ENCODE measurements at regions not wholly inside any gene's neighbourhood (a gene's known extent, or its start where the extent isn't known, plus 50 kb on each side); places are given as distances from the start of the nearest gene placed in this dataset.

DNA sequence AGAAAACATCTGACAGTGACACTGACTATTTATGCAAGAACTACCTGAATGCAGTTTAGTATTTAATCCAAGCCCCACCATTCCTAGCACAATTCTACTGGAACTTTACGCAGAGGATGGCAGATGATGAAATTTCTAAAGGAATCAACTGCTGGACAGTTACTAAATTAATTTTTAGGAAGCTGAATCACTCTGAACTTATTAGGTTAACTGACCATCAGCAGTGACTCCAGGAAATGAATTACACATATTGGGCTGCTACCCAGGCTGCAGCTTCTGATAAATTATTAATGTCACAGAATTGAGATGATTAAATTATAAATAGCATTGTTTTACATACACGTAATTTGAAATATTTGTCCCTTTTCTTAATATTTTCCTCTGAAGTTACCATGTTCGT lies 250.8 kb downstream of the TMEM182 start (continued):
- TF ChIP-seq, protein P1, sequence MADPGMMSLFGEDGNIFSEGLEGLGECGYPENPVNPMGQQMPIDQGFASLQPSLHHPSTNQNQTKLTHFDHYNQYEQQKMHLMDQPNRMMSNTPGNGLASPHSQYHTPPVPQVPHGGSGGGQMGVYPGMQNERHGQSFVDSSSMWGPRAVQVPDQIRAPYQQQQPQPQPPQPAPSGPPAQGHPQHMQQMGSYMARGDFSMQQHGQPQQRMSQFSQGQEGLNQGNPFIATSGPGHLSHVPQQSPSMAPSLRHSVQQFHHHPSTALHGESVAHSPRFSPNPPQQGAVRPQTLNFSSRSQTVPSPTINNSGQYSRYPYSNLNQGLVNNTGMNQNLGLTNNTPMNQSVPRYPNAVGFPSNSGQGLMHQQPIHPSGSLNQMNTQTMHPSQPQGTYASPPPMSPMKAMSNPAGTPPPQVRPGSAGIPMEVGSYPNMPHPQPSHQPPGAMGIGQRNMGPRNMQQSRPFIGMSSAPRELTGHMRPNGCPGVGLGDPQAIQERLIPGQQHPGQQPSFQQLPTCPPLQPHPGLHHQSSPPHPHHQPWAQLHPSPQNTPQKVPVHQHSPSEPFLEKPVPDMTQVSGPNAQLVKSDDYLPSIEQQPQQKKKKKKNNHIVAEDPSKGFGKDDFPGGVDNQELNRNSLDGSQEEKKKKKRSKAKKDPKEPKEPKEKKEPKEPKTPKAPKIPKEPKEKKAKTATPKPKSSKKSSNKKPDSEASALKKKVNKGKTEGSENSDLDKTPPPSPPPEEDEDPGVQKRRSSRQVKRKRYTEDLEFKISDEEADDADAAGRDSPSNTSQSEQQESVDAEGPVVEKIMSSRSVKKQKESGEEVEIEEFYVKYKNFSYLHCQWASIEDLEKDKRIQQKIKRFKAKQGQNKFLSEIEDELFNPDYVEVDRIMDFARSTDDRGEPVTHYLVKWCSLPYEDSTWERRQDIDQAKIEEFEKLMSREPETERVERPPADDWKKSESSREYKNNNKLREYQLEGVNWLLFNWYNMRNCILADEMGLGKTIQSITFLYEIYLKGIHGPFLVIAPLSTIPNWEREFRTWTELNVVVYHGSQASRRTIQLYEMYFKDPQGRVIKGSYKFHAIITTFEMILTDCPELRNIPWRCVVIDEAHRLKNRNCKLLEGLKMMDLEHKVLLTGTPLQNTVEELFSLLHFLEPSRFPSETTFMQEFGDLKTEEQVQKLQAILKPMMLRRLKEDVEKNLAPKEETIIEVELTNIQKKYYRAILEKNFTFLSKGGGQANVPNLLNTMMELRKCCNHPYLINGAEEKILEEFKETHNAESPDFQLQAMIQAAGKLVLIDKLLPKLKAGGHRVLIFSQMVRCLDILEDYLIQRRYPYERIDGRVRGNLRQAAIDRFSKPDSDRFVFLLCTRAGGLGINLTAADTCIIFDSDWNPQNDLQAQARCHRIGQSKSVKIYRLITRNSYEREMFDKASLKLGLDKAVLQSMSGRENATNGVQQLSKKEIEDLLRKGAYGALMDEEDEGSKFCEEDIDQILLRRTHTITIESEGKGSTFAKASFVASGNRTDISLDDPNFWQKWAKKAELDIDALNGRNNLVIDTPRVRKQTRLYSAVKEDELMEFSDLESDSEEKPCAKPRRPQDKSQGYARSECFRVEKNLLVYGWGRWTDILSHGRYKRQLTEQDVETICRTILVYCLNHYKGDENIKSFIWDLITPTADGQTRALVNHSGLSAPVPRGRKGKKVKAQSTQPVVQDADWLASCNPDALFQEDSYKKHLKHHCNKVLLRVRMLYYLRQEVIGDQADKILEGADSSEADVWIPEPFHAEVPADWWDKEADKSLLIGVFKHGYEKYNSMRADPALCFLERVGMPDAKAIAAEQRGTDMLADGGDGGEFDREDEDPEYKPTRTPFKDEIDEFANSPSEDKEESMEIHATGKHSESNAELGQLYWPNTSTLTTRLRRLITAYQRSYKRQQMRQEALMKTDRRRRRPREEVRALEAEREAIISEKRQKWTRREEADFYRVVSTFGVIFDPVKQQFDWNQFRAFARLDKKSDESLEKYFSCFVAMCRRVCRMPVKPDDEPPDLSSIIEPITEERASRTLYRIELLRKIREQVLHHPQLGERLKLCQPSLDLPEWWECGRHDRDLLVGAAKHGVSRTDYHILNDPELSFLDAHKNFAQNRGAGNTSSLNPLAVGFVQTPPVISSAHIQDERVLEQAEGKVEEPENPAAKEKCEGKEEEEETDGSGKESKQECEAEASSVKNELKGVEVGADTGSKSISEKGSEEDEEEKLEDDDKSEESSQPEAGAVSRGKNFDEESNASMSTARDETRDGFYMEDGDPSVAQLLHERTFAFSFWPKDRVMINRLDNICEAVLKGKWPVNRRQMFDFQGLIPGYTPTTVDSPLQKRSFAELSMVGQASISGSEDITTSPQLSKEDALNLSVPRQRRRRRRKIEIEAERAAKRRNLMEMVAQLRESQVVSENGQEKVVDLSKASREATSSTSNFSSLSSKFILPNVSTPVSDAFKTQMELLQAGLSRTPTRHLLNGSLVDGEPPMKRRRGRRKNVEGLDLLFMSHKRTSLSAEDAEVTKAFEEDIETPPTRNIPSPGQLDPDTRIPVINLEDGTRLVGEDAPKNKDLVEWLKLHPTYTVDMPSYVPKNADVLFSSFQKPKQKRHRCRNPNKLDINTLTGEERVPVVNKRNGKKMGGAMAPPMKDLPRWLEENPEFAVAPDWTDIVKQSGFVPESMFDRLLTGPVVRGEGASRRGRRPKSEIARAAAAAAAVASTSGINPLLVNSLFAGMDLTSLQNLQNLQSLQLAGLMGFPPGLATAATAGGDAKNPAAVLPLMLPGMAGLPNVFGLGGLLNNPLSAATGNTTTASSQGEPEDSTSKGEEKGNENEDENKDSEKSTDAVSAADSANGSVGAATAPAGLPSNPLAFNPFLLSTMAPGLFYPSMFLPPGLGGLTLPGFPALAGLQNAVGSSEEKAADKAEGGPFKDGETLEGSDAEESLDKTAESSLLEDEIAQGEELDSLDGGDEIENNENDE (IDR thresholded peaks at IDR 0.05; ENCODE audit: insufficient replicate concordance, low read length) = no peak
- no peak for TF ChIP-seq FOSL1 (IDR thresholded peaks at IDR 0.05; ENCODE audit: insufficient read depth, low read depth, low read length)
- TF ChIP-seq, protein P2, sequence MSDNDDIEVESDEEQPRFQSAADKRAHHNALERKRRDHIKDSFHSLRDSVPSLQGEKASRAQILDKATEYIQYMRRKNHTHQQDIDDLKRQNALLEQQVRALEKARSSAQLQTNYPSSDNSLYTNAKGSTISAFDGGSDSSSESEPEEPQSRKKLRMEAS (IDR thresholded peaks at IDR 0.05) = no peak
